Neural progenitor cell (in vitro differentiated cells): ENCODE measurements at regions not wholly inside any gene's neighbourhood (a gene's known extent, or its start where the extent isn't known, plus 50 kb on each side); places are given as distances from the start of the nearest gene placed in this dataset.

Source experiments
- DNase-seq: peaks from one replicate; pipeline ENCODE4 v3.0.0-alpha.2; 2016; ENCODE audit warnings: low spot score
- H2AFZ ChIP-seq: fragments of 200-600 bp; sonication (generic); replicated peaks from 2 replicates; pipeline ENCODE4 v1.6.1; 2016; ENCODE audit warnings: antibody characterized with exemption
- H3F3A ChIP-seq: fragments of 200-600 bp; sonication (generic); 2 replicates; pipeline ENCODE4 v1.6.1; 2016; ENCODE audit warnings: antibody characterized with exemption, low read depth
- H3K27ac ChIP-seq: fragments of 200-600 bp; sonication (generic); 2 replicates; pipeline ENCODE4 v1.5.1; 2016; ENCODE audit warnings: mild to moderate bottlenecking
- H3K27me3 ChIP-seq: fragments of 200-600 bp; sonication (generic); 2 replicates; pipeline ENCODE4 v1.6.1; 2016; ENCODE audit warnings: mild to moderate bottlenecking, moderate library complexity
- H3K36me3 ChIP-seq: fragments of 200-600 bp; sonication (generic); 2 replicates; pipeline ENCODE4 v1.5.1; 2016
- H3K4me1 ChIP-seq: fragments of 200-600 bp; sonication (generic); 2 replicates; pipeline ENCODE4 v1.6.1; 2016; ENCODE audit warnings: mixed run types
- H3K4me2 ChIP-seq: fragments of 200-600 bp; sonication (generic); 2 replicates; pipeline ENCODE4 v1.6.1; 2016
- H3K4me3 ChIP-seq: fragments of 200-600 bp; sonication (generic); 2 replicates; pipeline ENCODE4 v1.5.1; 2016
- H3K79me2 ChIP-seq: fragments of 200-600 bp; sonication (generic); 2 replicates; pipeline ENCODE4 v1.6.1; 2016; ENCODE audit warnings: low read depth
- H3K9ac ChIP-seq: fragments of 200-600 bp; sonication (generic); 2 replicates; pipeline ENCODE4 v1.6.1; 2016
- H3K9me3 ChIP-seq: fragments of 200-600 bp; sonication (generic); 2 replicates; pipeline ENCODE4 v1.5.1; 2016; ENCODE audit warnings: low read depth
- H4K20me1 ChIP-seq: fragments of 200-600 bp; sonication (generic); 2 replicates; pipeline ENCODE4 v1.6.1; 2016; ENCODE audit warnings: low read depth
- H3K27ac Mint-ChIP-seq: 3 replicates; pipeline ENCODE4 v1.8.0; 2021; ENCODE audit warnings: mixed read lengths
- H3K27me3 Mint-ChIP-seq: 2 replicates; pipeline ENCODE4 v1.8.0; 2022; ENCODE audit warnings: low read depth, mild to moderate bottlenecking, inconsistent platforms, moderate library complexity, mixed read lengths; ENCODE audit not compliant: insufficient read depth
- H3K36me3 Mint-ChIP-seq: 3 replicates; pipeline ENCODE4 v1.8.0; 2021; ENCODE audit warnings: mixed read lengths
- H3K4me1 Mint-ChIP-seq: 3 replicates; pipeline ENCODE4 v1.8.0; 2021; ENCODE audit warnings: mixed read lengths
- H3K4me3 Mint-ChIP-seq: 3 replicates; pipeline ENCODE4 v1.8.0; 2021; ENCODE audit warnings: mild to moderate bottlenecking, moderate library complexity, mixed read lengths
- H3K9me3 Mint-ChIP-seq: 3 replicates; pipeline ENCODE4 v1.8.0; 2020; ENCODE audit warnings: mixed read lengths
- EZH2 ChIP-seq: fragments of 200-600 bp; sonication (generic); IDR thresholded peaks from 2 replicates; pipeline ENCODE4 v1.6.1; 2017; ENCODE audit warnings: antibody characterized with exemption, mild to moderate bottlenecking, moderate library complexity
- EZH2phosphoT487 ChIP-seq: fragments of 200-600 bp; sonication (generic); IDR thresholded peaks from 2 replicates; pipeline ENCODE4 v1.6.1; 2017; ENCODE audit warnings: antibody characterized with exemption
- TF ChIP-seq, protein P1 (sequence below): fragments of 200-600 bp; sonication (generic); IDR thresholded peaks from 2 replicates; pipeline ENCODE4 v1.5.1; 2017; ENCODE audit warnings: antibody characterized with exemption, mild to moderate bottlenecking

DNA sequence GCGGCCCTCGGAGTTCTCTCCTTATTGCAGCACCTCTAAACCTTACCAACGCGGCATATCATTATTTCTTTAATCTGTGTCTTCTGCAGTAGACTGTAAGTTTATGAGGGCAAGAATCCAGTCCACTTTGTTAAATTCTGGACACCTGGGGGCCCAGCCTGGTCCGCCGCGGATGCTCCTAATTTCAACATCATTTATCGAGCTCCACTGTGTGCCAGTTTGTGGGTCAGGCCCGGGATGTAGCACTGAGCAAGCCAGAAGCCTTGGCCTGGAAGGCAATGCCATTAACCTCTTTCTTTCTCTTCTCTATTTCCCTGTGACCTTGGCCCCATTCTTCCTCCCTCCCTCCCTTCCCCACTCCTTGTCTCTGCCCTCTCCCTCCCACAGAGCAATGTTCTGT lies 70.6 kb upstream of the CACNA1E start:
- Histone ChIP-seq H3K9me3 (no peaks in the 10 kb centered on the region), H3K4me1 (no peaks in the 10 kb centered on the region), H3K27me3 (no peaks in the 10 kb centered on the region), H3K4me3 (no peak overlapping the region), H3F3A (no peaks in the 10 kb centered on the region), H4K20me1 (no peaks in the 10 kb centered on the region), H3K36me3 (no peaks in the 10 kb centered on the region), H3K27ac (no peak overlapping the region), H3K4me2 (no peak overlapping the region), H3K79me2 (no peaks in the 10 kb centered on the region), H2AFZ (no peak overlapping the region), H3K9ac (no peak overlapping the region)
- TF ChIP-seq EZH2, result no peak
- TF ChIP-seq EZH2phosphoT487, result no peak
- TF ChIP-seq, protein P1, sequence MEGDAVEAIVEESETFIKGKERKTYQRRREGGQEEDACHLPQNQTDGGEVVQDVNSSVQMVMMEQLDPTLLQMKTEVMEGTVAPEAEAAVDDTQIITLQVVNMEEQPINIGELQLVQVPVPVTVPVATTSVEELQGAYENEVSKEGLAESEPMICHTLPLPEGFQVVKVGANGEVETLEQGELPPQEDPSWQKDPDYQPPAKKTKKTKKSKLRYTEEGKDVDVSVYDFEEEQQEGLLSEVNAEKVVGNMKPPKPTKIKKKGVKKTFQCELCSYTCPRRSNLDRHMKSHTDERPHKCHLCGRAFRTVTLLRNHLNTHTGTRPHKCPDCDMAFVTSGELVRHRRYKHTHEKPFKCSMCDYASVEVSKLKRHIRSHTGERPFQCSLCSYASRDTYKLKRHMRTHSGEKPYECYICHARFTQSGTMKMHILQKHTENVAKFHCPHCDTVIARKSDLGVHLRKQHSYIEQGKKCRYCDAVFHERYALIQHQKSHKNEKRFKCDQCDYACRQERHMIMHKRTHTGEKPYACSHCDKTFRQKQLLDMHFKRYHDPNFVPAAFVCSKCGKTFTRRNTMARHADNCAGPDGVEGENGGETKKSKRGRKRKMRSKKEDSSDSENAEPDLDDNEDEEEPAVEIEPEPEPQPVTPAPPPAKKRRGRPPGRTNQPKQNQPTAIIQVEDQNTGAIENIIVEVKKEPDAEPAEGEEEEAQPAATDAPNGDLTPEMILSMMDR, result no peak
- H3K27me3 Mint-ChIP-seq, result peaks cover 2% of the 10 kb centered on the region
- no peaks in the 10 kb centered on the region for H3K4me1 Mint-ChIP-seq
- H3K9me3 Mint-ChIP-seq, result peaks cover 2% of the 10 kb centered on the region
- DNase-seq, result no peak
- no peaks in the 10 kb centered on the region for H3K36me3 Mint-ChIP-seq
- no peak overlapping the region for H3K4me3 Mint-ChIP-seq
- H3K27ac Mint-ChIP-seq, result no peak overlapping the region

DNA sequence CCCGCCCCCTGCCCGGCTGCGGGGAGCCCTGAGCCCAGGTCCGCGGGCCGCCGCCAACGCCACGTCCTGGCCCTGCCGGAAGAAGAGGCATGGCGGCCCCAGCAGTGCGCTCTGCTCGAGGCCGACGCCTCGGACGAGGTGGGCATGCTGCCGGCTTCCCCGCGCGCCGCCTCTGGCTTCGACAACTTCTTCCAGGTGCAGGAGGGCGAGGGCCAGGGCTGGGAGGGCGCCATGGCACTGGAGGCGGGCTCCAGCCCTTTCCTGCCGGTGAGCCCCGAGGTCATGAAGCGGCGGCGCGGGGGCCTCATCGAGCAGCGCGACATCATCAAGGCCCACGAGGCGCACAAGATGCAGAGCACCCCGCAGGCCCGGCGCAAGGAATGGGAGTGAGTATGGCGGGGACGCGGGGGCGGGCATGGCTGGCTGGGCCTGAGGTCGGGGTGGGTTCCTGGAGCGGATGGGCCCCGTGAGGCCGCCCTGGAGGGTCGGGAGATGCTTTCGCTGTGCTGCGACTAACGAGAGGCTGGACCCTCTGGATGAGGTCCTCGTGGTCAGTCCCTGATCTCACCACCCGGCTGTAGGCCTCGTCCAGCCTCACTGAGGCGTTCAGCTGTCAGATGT lies 70.0 kb upstream of the CACNA1E start:
- Histone ChIP-seq H3K79me2 (no peaks in the 10 kb centered on the region), H3K27ac (no peak overlapping the region), H3K27me3 (no peaks in the 10 kb centered on the region), H4K20me1 (no peaks in the 10 kb centered on the region), H3K9ac (no peak overlapping the region), H3K4me2 (no peak overlapping the region), H3K9me3 (no peaks in the 10 kb centered on the region), H3K4me1 (no peaks in the 10 kb centered on the region), H3K4me3 (no peak overlapping the region), H3K36me3 (no peaks in the 10 kb centered on the region), H3F3A (no peaks in the 10 kb centered on the region), H2AFZ (no peak overlapping the region)
- peaks cover 2% of the 10 kb centered on the region for H3K27me3 Mint-ChIP-seq
- no peak overlapping the region for H3K27ac Mint-ChIP-seq
- TF ChIP-seq EZH2, result no peak
- TF ChIP-seq, protein P1, result no peak
- no peak for TF ChIP-seq EZH2phosphoT487
- no peak for DNase-seq
- peaks cover 2% of the 10 kb centered on the region for H3K9me3 Mint-ChIP-seq
- no peak overlapping the region for H3K4me3 Mint-ChIP-seq
- H3K36me3 Mint-ChIP-seq, result no peaks in the 10 kb centered on the region
- no peaks in the 10 kb centered on the region for H3K4me1 Mint-ChIP-seq

DNA sequence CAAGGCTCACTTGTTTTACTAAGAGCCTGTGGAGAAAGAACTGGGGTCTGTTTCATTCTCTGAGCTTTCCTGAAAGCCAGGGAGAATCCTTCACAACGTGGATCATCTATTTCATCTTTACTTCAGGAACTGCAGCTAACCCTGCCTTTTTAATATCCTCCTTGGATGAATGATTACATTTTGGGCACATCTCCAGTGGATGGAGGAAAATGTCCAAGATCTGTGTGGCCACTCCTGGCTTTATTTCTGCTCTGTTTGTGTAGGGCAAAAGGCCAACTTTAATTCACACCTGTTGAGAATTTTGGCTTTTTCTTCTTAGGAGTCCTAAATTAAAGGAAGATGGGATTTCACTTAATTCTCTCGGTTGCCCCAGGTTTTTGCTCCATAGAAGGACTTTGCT lies 69.5 kb upstream of the CACNA1E start:
- no peaks in the 10 kb centered on the region for H3K36me3 ChIP-seq
- TF ChIP-seq EZH2 (no peak), EZH2phosphoT487 (no peak)
- TF ChIP-seq, protein P1, result no peak
- no peak overlapping the region for H3K27ac ChIP-seq
- no peak overlapping the region for H3K4me3 ChIP-seq
- H3F3A ChIP-seq, result no peaks in the 10 kb centered on the region
- no peak for DNase-seq
- Mint-ChIP-seq H3K36me3 (no peaks in the 10 kb centered on the region), H3K9me3 (peaks cover 2% of the 10 kb centered on the region), H3K27ac (no peak overlapping the region), H3K27me3 (peaks cover 2% of the 10 kb centered on the region), H3K4me1 (no peaks in the 10 kb centered on the region), H3K4me3 (no peak overlapping the region)
- no peaks in the 10 kb centered on the region for H3K79me2 ChIP-seq
- H4K20me1 ChIP-seq, result no peaks in the 10 kb centered on the region
- no peak overlapping the region for H2AFZ ChIP-seq
- H3K4me2 ChIP-seq, result no peak overlapping the region
- H3K4me1 ChIP-seq, result no peaks in the 10 kb centered on the region
- H3K9ac ChIP-seq, result no peak overlapping the region
- H3K9me3 ChIP-seq, result no peaks in the 10 kb centered on the region
- H3K27me3 ChIP-seq, result no peaks in the 10 kb centered on the region
